ENCODE measurements at regions not wholly inside any gene's neighbourhood (a gene's known extent, or its start where the extent isn't known, plus 50 kb on each side); places are given as distances from the start of the nearest gene placed in this dataset.

GRCh38 chr9:113755433-113755832, 120.7 kb upstream of the ZNF618 start:
- CTCF ChIA-PET (ENCODE audit: partially characterized antibody): interaction anchor here (1.4 kb wide), 1 partner anchor 33 kb away, joined by 4 read pairs; no protein-coding TSS in a partner anchor
- FAIRE-seq: no peak
- no peaks in the 10 kb centered on the region for H3K9me3 ChIP-seq (ENCODE audit: insufficient read depth in 2 of 2, low read depth in 1 of 2, low read length in 1 of 2)
- no peak for TF ChIP-seq POU5F1 (IDR thresholded peaks at IDR 0.05; ENCODE audit: low read depth, low read length)
- TF ChIP-seq RAD21 (IDR thresholded peaks at IDR 0.05 in 1 of 2, conservative IDR thresholded peaks at IDR 0.05 in 1 of 2; ENCODE audit: low read depth in 2 of 2, low read length in 2 of 2): no peak
- TF ChIP-seq KDM4A (IDR thresholded peaks at IDR 0.05; ENCODE audit: low read depth, low read length, severe bottlenecking): no peak
- TF ChIP-seq PHF8 (conservative IDR thresholded peaks at IDR 0.05; ENCODE audit: low read depth, low read length): no peak
- no peak for TF ChIP-seq HDAC6 (IDR thresholded peaks at IDR 0.05; ENCODE audit: low read depth, low read length)
- TF ChIP-seq CTCF (IDR thresholded peaks at IDR 0.05; ENCODE audit: control extremely low read depth in 1 of 3, insufficient read depth in 1 of 3, low read depth in 1 of 3, low read length in 3 of 3): no peak
- TF ChIP-seq MAX (IDR thresholded peaks at IDR 0.05): no peak
- TF ChIP-seq SIX5 (IDR thresholded peaks at IDR 0.05; ENCODE audit: low read depth, low read length): no peak
- no peak for TF ChIP-seq TBP (IDR thresholded peaks at IDR 0.05; ENCODE audit: low read depth, low read length)
- TF ChIP-seq YY1 (IDR thresholded peaks at IDR 0.05; ENCODE audit: low read depth, low read length): no peak
- TF ChIP-seq BCL11A (IDR thresholded peaks at IDR 0.05; ENCODE audit: low read depth in 2 of 2, low read length in 2 of 2): no peak

More at GRCh38 chr9:113755433-113755832, 120.7 kb upstream of the ZNF618 start:
- no peak overlapping the region for H2AFZ ChIP-seq (ENCODE audit: low read length)
- no peak overlapping the region for H2AK5ac ChIP-seq (ENCODE audit: low read depth, low read length)
- H4K8ac ChIP-seq (ENCODE audit: extremely low read depth, insufficient read depth, low read length): no peak overlapping the region
- H4K20me1 ChIP-seq (replicated peaks in 1 of 2; ENCODE audit: control insufficient read depth in 1 of 2, insufficient read depth in 2 of 2, low read length in 2 of 2): no peaks in the 10 kb centered on the region
- 83% methylated on average over 4 of the region's 4 CpGs; no CpG with 5 or more reads in 1 of the 2 experiments for WGBS, 2 experiments (ENCODE audit: extremely low coverage in 1 of 2, insufficient coverage in 1 of 2, insufficient read length in 1 of 2, insufficient replicate concordance in 2 of 2, low coverage in 1 of 2, low lambda C conversion rate in 2 of 2, missing lambda C conversion rate in 1 of 2)
- H3K27me3 ChIP-seq (replicated peaks in 1 of 4; ENCODE audit: control insufficient read depth in 3 of 4, extremely low read depth in 1 of 4, insufficient read depth in 3 of 4, low read length in 3 of 4): peaks cover 0 to 2% (median 0%) of the 10 kb centered on the region in 4 experiments; a peak in 2 of 7 replicates
- no peak overlapping the region for H2BK20ac ChIP-seq (ENCODE audit: low read length)
- no peak overlapping the region for H3K14ac ChIP-seq (ENCODE audit: insufficient read length)
- H3K4me1 ChIP-seq (replicated peaks in 1 of 4; ENCODE audit: control insufficient read depth in 3 of 4, insufficient read depth in 4 of 4, low read length in 3 of 4): peaks cover 2 to 9% (median 6%) of the 10 kb centered on the region in 4 experiments; a peak in 6 of 7 replicates
- H3K27ac ChIP-seq (ENCODE audit: low read depth, low read length): no peak overlapping the region
- no peak overlapping the region for H2BK120ac ChIP-seq (replicated peaks; ENCODE audit: low read depth, low read length)
- no peak overlapping the region for H3K23ac ChIP-seq (ENCODE audit: insufficient read length)
- H4K91ac ChIP-seq (replicated peaks; ENCODE audit: insufficient read length, low read length): no peak overlapping the region
- no peaks in the 10 kb centered on the region for H3K79me1 ChIP-seq (ENCODE audit: low read depth, low read length)
- H3K18ac ChIP-seq (ENCODE audit: extremely low read depth, low read length): no peak overlapping the region
- H3K4me3 ChIP-seq (ENCODE audit: extremely low read depth in 1 of 4, insufficient read depth in 2 of 4, low read depth in 3 of 4, low read length in 4 of 4): no peak overlapping the region
- no peaks in the 10 kb centered on the region; a peak in 1 of 4 replicates for H3K79me2 ChIP-seq (ENCODE audit: control insufficient read depth in 1 of 2, insufficient read depth in 2 of 2, low read length in 2 of 2)
- POLR2A ChIA-PET (ENCODE audit: partially characterized antibody): no interaction called here
- H3K56ac ChIP-seq (replicated peaks; ENCODE audit: insufficient read length, low read depth, low read length): no peak overlapping the region
- H3K23me2 ChIP-seq (ENCODE audit: low read depth, low read length): no peaks in the 10 kb centered on the region
- no peak overlapping the region for H2BK12ac ChIP-seq (ENCODE audit: low read depth, low read length)
- no peak for DNase-seq (ENCODE audit: low read depth in 1 of 2, low spot score in 2 of 2)
- H3K4ac ChIP-seq (replicated peaks; ENCODE audit: insufficient read length, low read depth, low read length): no peak overlapping the region
- H3K36me3 ChIP-seq (ENCODE audit: control insufficient read depth in 2 of 4, insufficient read depth in 4 of 4, low read length in 3 of 4): no peaks in the 10 kb centered on the region
- H4K5ac ChIP-seq (ENCODE audit: insufficient read length, low read depth, low read length): no peak overlapping the region
- no peak overlapping the region for H3K9ac ChIP-seq (replicated peaks in 1 of 4; ENCODE audit: extremely low read depth in 1 of 4, low read depth in 3 of 4, low read length in 3 of 4)
- H2BK5ac ChIP-seq (ENCODE audit: low read depth, low read length): no peak overlapping the region
- H3K4me2 ChIP-seq (ENCODE audit: insufficient read depth in 1 of 2, low read depth in 2 of 2, low read length in 2 of 2): no peak overlapping the region
- no peak overlapping the region for H2BK15ac ChIP-seq (ENCODE audit: low read length)
